Activated CD4-positive, alpha-beta T cell treated with anti-CD3 and anti-CD28 coated beads for 24 hours (primary cell): ENCODE measurements at regions not wholly inside any gene's neighbourhood (a gene's known extent, or its start where the extent isn't known, plus 50 kb on each side); places are given as distances from the start of the nearest gene placed in this dataset.

Experiments
- DNase-seq, 2 donors: peaks; one replicate each; pipeline ENCODE4 v3.0.0-alpha.2; 2020; ENCODE audit warnings: low read depth in 2 of 2

DNA sequence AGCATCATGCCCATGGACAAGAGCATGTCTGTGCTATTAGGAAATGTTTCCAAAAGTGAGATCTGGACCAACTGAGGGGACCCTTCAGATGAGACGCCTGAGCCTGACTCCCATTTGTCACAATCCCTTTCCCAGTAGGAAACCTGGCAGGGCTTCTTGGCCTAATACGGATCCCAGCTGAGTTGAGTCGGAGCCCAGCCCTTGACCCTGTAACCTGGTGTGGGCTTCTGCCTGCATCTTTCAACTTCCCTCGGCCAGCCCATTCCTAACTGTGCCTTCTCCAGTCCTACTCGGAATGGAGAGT lies 148.3 kb downstream of the IRX2 start:
- no peak for DNase-seq

GRCh38 chr5:2602451-2603271 lies 148.8 kb downstream of the IRX2 start:
- DNase-seq = no peak

GRCh38 chr5:2598503-2598902 lies 153.0 kb downstream of the IRX2 start:
- no peak for DNase-seq

DNA sequence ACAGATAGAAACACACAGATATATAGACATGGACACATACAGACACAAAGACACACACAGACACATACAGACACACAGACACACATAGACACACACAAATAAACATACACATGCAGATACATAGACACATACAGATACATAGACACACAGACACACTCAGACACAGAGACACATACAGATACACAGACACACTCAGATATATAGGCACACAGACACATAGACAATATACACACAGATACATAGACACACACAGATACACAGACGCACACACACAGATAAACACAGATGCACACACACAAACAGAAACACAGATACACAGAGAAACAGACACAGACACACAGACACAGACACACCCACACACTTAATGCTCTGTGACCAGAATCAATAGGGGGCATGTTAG lies 156.8 kb downstream of the IRX2 start:
- no peak for DNase-seq

DNA sequence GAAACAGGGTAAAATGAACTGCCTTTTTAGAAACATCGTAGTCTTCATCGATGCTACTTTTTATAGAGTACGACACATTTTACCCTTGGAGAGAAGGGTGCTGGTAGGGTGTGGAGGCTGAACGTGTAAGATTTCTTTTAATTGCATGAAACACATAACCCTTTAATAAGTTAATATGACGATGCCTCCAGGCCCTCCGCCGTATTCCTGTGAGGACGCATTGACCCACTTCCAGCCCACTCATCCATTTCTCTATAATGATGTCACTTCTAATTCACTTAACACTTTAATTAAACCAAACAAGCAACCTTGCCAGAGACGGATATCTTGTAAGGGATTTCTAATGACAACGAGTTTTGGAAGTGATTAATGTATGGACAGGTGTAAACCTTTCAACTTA lies 158.7 kb downstream of the IRX2 start:
- no peak for DNase-seq

DNA sequence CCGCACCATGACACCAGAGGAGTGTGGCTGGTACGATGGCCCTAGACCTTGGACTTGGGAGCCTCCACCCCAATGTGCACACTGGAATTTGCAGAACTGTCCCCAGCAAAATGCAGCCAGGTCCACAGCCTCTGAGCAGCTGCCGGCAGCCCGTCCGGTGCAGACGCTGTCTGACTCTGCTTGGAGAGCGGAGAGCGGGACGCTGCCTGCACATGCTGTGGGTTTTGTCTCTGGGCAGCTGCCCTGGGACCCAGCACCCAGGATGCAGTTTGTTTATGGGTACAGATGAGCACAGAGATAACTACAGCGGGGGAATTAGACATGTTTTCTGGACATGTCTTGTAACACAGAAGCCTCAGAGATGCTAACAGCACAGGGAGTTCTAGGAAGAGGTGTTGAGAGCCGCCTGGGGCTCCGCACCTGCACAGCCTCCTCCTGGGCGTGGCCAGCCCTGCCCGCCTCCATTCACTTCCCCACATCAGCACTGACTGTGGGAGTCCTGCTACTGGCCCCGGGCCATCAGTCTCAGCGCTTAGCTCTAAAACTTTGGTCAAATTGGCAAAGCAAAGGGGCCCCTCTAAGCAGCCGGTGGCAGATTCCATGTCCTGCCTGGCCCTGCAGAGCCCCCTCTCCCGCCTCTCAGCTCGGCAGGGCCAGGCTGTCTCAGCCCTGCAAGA lies 159.6 kb downstream of the IRX2 start:
- no peak for DNase-seq

GRCh38 chr5:2588850-2589501 lies 162.5 kb downstream of the IRX2 start:
- no peak for DNase-seq

DNA sequence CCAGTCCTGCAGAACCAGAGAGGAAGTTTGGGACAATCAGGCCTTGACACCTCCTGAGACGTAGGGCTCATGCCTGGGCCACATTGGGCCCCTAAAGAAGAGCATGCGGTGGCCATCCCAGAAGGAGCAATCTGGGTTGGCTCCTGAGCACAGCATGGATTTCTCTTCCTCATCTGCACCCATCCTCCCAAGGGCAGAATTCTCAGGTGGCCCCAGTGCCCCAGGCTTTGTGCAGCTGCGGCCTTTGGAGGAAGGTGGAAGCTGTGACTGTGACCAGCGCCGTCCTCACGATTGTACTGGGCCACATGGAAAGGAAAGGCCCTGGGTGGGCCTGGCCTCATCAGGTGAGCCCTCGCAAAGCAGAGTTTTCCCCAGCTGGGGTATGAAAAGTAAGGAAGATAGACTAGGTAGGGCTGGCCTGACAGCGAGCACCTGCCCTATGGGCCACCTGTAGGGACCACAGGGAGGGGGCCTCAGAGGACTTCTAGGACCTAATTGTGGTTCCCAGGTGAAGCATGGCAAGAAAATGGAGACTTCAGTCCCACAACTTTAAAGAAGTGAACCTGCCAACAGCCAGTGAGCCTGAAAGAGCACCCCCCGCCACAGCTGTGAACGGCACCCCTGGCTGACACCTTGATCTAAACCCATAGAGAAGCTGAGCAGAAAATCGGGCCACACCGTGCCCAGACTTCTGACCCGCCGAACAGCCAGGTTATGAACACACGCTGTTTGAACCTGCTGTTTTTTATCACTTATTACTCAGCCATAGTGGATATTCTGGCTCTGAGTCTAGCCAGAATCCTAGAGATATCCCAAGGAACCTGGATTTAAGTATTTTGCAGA lies 164.1 kb downstream of the IRX2 start:
- DNase-seq = no peak

DNA sequence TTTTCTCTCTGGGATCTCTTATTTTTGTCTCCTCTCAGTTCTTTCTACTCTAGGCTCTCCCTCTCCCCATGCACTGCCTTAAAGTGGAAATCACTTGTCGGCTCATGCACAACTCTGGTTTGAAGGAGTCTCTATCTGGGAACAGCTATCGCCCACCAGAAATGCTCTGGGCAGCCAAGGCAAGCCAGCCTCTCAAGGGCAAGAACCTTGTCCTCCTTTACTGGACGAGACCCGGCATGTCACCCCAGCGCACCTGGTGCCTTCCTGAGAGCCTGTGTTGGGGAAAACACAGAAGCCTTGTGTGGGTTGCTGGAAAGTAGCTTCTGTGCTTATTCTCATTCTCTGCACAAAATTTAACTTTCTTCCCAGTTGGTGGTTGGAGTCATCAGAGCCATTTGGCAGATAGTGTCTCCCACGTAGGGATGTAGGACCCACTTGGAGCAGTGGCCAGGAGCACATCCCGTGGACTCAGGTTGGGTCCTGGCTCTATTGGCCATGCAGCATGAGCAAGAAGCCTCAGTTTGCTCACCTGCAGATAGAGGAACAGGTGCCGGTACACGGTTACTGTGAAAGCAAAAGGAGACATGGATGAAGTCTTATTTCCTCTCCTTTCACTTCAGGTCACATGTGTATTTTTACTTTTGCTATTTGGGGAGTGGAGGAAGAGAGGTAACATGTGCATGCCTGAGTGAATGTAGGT lies 165.3 kb downstream of the IRX2 start:
- no peak for DNase-seq

- DNase-seq = no peak
Observed at GRCh38 chr5:2584579-2585269, 166.8 kb downstream of the IRX2 start.

GRCh38 chr5:2582507-2582906 lies 169.0 kb downstream of the IRX2 start:
- DNase-seq = no peak

DNA sequence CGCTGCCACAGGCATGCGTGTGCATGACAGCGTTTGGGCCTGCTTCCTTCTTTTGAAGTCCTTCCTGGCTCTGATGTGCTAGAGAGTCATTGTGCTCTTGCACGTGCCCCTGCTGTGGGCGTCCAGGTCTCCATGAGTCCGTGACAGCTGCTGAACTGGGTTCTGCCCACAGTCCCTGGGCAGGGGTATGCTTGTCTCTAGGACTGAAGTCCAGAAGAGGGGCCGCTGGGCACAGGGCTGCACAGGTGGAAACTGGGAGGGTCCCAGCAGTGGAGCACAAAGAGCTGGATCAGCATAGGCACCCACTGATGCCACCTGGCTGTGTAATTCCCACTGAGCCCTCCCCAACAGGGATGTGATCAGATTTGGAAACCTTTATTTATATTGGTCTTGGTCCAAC lies 169.4 kb downstream of the IRX2 start:
- DNase-seq = no peak

DNA sequence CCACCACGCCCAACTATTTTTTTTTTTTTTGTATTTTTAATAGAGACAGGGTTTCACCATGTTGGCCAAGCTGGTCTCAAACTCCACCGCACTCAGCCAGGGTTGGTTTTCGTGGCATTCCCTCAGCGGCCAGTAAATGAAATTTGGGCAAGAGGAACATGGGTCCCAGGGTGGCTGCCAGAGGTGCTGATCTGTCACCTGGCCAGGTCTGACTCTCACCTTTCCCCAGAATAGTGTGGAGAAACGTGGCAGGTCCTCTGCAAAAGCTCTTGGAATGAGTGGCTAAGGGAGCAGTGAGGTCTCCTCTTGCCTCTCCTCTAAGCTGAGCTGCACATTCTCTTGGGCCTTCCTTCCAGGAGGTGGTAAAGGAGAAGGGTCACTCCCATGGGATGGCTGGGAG lies 170.1 kb downstream of the IRX2 start:
- no peak for DNase-seq

GRCh38 chr5:2579126-2579525 lies 172.4 kb downstream of the IRX2 start:
- DNase-seq = no peak

- DNase-seq = no peak
Observed at GRCh38 chr5:2577312-2578036, 174.0 kb downstream of the IRX2 start.

DNA sequence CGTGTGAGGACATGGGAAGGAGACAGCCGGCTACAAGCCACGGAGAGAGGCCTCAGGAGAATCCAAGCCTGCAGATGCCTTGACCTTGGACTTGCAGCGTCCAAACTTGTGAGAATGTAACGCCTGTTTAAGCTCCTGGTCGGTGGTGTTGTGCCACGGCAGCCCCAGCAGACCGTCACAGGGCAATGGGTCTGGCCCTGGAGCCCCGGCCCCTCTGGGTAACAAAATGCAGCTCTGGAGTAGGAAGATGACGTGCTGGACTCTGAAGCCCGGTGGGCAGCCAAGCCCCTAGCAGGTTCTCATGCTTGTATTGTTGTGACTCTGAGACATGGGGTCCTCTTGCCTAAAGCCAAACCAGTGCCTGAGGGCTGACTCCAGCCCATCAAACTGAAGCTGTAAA lies 174.7 kb downstream of the IRX2 start:
- DNase-seq = no peak

GRCh38 chr5:2575871-2576270 lies 175.6 kb downstream of the IRX2 start:
- DNase-seq = no peak

DNA sequence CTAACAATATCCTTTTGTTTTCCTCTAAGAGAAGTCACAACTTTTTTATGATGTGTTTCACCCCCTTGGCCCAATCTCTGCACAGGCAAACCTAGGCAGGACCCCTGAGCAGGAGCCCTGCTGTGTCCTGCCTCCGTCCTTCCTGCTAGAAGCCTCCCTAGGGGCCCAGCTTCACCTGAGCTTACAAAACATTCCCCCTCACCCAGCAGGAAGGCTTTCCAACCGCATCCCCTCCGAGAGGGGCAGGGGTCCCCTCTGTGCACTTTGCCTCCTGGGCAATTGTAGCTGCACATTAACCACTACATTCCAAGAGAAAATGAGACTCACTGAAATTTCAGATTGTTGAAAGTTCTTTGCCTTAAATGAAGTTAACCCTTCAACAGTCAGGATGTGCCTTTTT lies 176.2 kb downstream of the IRX2 start:
- no peak for DNase-seq

DNA sequence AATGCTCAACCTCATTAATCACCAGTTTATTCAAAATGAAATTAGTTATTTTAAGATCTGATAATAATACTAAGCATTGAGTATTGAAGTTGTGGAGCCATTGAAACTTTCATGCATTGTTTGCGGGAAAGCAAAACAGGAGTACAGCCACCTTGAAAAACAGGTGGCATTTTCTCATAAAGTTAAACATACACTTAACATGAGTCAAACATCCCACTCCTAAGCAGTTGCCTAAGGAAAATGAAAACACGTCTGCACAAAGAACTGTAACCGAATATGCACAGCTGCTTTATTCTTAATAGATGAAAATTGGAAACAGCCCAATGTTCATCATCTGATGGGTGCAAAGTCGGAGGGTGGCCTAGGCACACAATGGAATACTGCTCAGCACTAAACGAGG lies 177.3 kb downstream of the IRX2 start:
- DNase-seq = no peak

- DNase-seq = no peak
Observed at GRCh38 chr5:2570586-2570985, 180.9 kb downstream of the IRX2 start.
